ENCODE measurements at regions not wholly inside any gene's neighbourhood (a gene's known extent, or its start where the extent isn't known, plus 50 kb on each side); places are given as distances from the start of the nearest gene placed in this dataset.

GRCh38 chr10:113292743-113293142 lies 260.1 kb upstream of the HABP2 start:
- Mint-ChIP-seq H3K4me1 (ENCODE audit: low read depth) (no peaks in the 10 kb centered on the region), H3K27ac (no peak overlapping the region), H3K4me3 (no peak overlapping the region), H3K27me3 (peaks cover 10% of the 10 kb centered on the region), H3K9me3 (no peaks in the 10 kb centered on the region), H3K36me3 (ENCODE audit: low read depth) (no peaks in the 10 kb centered on the region)
- no peak for DNase-seq

GRCh38 chr10:113293167-113293566 lies 259.7 kb upstream of the HABP2 start:
- H3K4me1 Mint-ChIP-seq (ENCODE audit: low read depth): no peaks in the 10 kb centered on the region
- H3K4me3 Mint-ChIP-seq: no peak overlapping the region
- peaks cover 13% of the 10 kb centered on the region for H3K27me3 Mint-ChIP-seq
- H3K36me3 Mint-ChIP-seq (ENCODE audit: low read depth): no peaks in the 10 kb centered on the region
- no peak for DNase-seq
- H3K9me3 Mint-ChIP-seq: no peaks in the 10 kb centered on the region
- no peak overlapping the region for H3K27ac Mint-ChIP-seq

- no peaks in the 10 kb centered on the region for H3K4me1 Mint-ChIP-seq (ENCODE audit: low read depth)
- no peaks in the 10 kb centered on the region for H3K36me3 Mint-ChIP-seq (ENCODE audit: low read depth)
- no peaks in the 10 kb centered on the region for H3K9me3 Mint-ChIP-seq
- peaks cover 27% of the 10 kb centered on the region for H3K27me3 Mint-ChIP-seq
- H3K4me3 Mint-ChIP-seq: no peak overlapping the region
- DNase-seq: no peak
- no peak overlapping the region for H3K27ac Mint-ChIP-seq
Measured at GRCh38 chr10:113294868-113295267, 258.0 kb upstream of the HABP2 start.

GRCh38 chr10:113297226-113297625 lies 255.6 kb upstream of the HABP2 start:
- Mint-ChIP-seq H3K27me3 (peaks cover 29% of the 10 kb centered on the region), H3K36me3 (ENCODE audit: low read depth) (no peaks in the 10 kb centered on the region), H3K4me1 (ENCODE audit: low read depth) (no peaks in the 10 kb centered on the region), H3K27ac (no peak overlapping the region), H3K9me3 (no peaks in the 10 kb centered on the region), H3K4me3 (no peak overlapping the region)
- no peak for DNase-seq

GRCh38 chr10:113298616-113299015 lies 254.2 kb upstream of the HABP2 start:
- no peak for DNase-seq
- Mint-ChIP-seq H3K9me3 (no peaks in the 10 kb centered on the region), H3K27ac (no peak overlapping the region), H3K36me3 (ENCODE audit: low read depth) (no peaks in the 10 kb centered on the region), H3K27me3 (peaks cover 29% of the 10 kb centered on the region), H3K4me1 (ENCODE audit: low read depth) (no peaks in the 10 kb centered on the region), H3K4me3 (no peak overlapping the region)

- DNase-seq: no peak
- Mint-ChIP-seq H3K27ac (no peak overlapping the region), H3K27me3 (peaks cover 29% of the 10 kb centered on the region)
Measured at GRCh38 chr10:113300201-113300600, 252.7 kb upstream of the HABP2 start.

GRCh38 chr10:113300617-113301016 lies 252.2 kb upstream of the HABP2 start:
- no peak for DNase-seq
- H3K4me1 Mint-ChIP-seq (ENCODE audit: low read depth): no peaks in the 10 kb centered on the region
- H3K9me3 Mint-ChIP-seq: no peaks in the 10 kb centered on the region
- peaks cover 29% of the 10 kb centered on the region for H3K27me3 Mint-ChIP-seq
- H3K27ac Mint-ChIP-seq: no peak overlapping the region
- H3K36me3 Mint-ChIP-seq (ENCODE audit: low read depth): no peaks in the 10 kb centered on the region
- H3K4me3 Mint-ChIP-seq: no peak overlapping the region

More at GRCh38 chr10:113300201-113300600, 252.7 kb upstream of the HABP2 start:
- Mint-ChIP-seq H3K4me3 (no peak overlapping the region), H3K4me1 (ENCODE audit: low read depth) (no peaks in the 10 kb centered on the region), H3K36me3 (ENCODE audit: low read depth) (no peaks in the 10 kb centered on the region), H3K9me3 (no peaks in the 10 kb centered on the region)

- no peaks in the 10 kb centered on the region for H3K9me3 Mint-ChIP-seq
- peaks cover 29% of the 10 kb centered on the region for H3K27me3 Mint-ChIP-seq
- H3K4me1 Mint-ChIP-seq (ENCODE audit: low read depth): no peaks in the 10 kb centered on the region
- no peak for DNase-seq
- H3K4me3 Mint-ChIP-seq: no peak overlapping the region
- no peak overlapping the region for H3K27ac Mint-ChIP-seq
- no peaks in the 10 kb centered on the region for H3K36me3 Mint-ChIP-seq (ENCODE audit: low read depth)
Measured at GRCh38 chr10:113301342-113301984, 251.4 kb upstream of the HABP2 start.

- H3K4me3 Mint-ChIP-seq: no peak overlapping the region
- peaks cover 26% of the 10 kb centered on the region for H3K27me3 Mint-ChIP-seq
- DNase-seq: no peak
- H3K9me3 Mint-ChIP-seq: no peaks in the 10 kb centered on the region
- H3K4me1 Mint-ChIP-seq (ENCODE audit: low read depth): no peaks in the 10 kb centered on the region
- no peak overlapping the region for H3K27ac Mint-ChIP-seq
- H3K36me3 Mint-ChIP-seq (ENCODE audit: low read depth): no peaks in the 10 kb centered on the region
Measured at GRCh38 chr10:113302062-113302461, 250.8 kb upstream of the HABP2 start.

- H3K4me3 Mint-ChIP-seq: no peak overlapping the region
- no peaks in the 10 kb centered on the region for H3K9me3 Mint-ChIP-seq
- peaks cover 12% of the 10 kb centered on the region for H3K27me3 Mint-ChIP-seq
- no peaks in the 10 kb centered on the region for H3K4me1 Mint-ChIP-seq (ENCODE audit: low read depth)
- no peak overlapping the region for H3K27ac Mint-ChIP-seq
- H3K36me3 Mint-ChIP-seq (ENCODE audit: low read depth): no peaks in the 10 kb centered on the region
- DNase-seq: no peak
Measured at GRCh38 chr10:113303544-113304146, 249.2 kb upstream of the HABP2 start.

GRCh38 chr10:113304726-113305125 lies 248.1 kb upstream of the HABP2 start:
- no peak for DNase-seq
- Mint-ChIP-seq H3K36me3 (ENCODE audit: low read depth) (no peaks in the 10 kb centered on the region), H3K4me1 (ENCODE audit: low read depth) (no peaks in the 10 kb centered on the region), H3K4me3 (no peak overlapping the region), H3K9me3 (no peaks in the 10 kb centered on the region), H3K27me3 (peaks cover 4% of the 10 kb centered on the region), H3K27ac (no peak overlapping the region)

- DNase-seq: no peak
- H3K9me3 Mint-ChIP-seq: no peaks in the 10 kb centered on the region
- H3K36me3 Mint-ChIP-seq (ENCODE audit: low read depth): no peaks in the 10 kb centered on the region
- H3K27me3 Mint-ChIP-seq: peaks cover 3% of the 10 kb centered on the region
- no peak overlapping the region for H3K4me3 Mint-ChIP-seq
- no peak overlapping the region for H3K27ac Mint-ChIP-seq
- H3K4me1 Mint-ChIP-seq (ENCODE audit: low read depth): no peaks in the 10 kb centered on the region
Measured at GRCh38 chr10:113305871-113306270, 247.0 kb upstream of the HABP2 start.

- H3K4me3 Mint-ChIP-seq: no peak overlapping the region
- no peaks in the 10 kb centered on the region for H3K36me3 Mint-ChIP-seq (ENCODE audit: low read depth)
- no peak for DNase-seq
- H3K27ac Mint-ChIP-seq: no peak overlapping the region
- H3K27me3 Mint-ChIP-seq: peaks cover 7% of the 10 kb centered on the region
- H3K4me1 Mint-ChIP-seq (ENCODE audit: low read depth): no peaks in the 10 kb centered on the region
- no peaks in the 10 kb centered on the region for H3K9me3 Mint-ChIP-seq
Measured at GRCh38 chr10:113309791-113310190, 243.1 kb upstream of the HABP2 start.

- H3K4me3 Mint-ChIP-seq: no peak overlapping the region
- H3K9me3 Mint-ChIP-seq: no peaks in the 10 kb centered on the region
- no peak for DNase-seq
- H3K27ac Mint-ChIP-seq: no peak overlapping the region
- H3K36me3 Mint-ChIP-seq (ENCODE audit: low read depth): no peaks in the 10 kb centered on the region
- peaks cover 10% of the 10 kb centered on the region for H3K27me3 Mint-ChIP-seq
- H3K4me1 Mint-ChIP-seq (ENCODE audit: low read depth): no peaks in the 10 kb centered on the region
Measured at GRCh38 chr10:113310347-113310746, 242.5 kb upstream of the HABP2 start.

GRCh38 chr10:113313048-113313602 lies 239.7 kb upstream of the HABP2 start:
- H3K4me3 Mint-ChIP-seq: no peak overlapping the region
- H3K36me3 Mint-ChIP-seq (ENCODE audit: low read depth): no peaks in the 10 kb centered on the region

More at GRCh38 chr10:113313048-113313602, 239.7 kb upstream of the HABP2 start:
- DNase-seq: no peak
- Mint-ChIP-seq H3K27ac (no peak overlapping the region), H3K4me1 (ENCODE audit: low read depth) (no peaks in the 10 kb centered on the region), H3K27me3 (peaks cover 16% of the 10 kb centered on the region), H3K9me3 (no peaks in the 10 kb centered on the region)
